Osteocyte (in vitro differentiated cells): ENCODE measurements at regions not wholly inside any gene's neighbourhood (a gene's known extent, or its start where the extent isn't known, plus 50 kb on each side); places are given as distances from the start of the nearest gene placed in this dataset.

Source experiments
- DNase-seq: peaks from one replicate; pipeline ENCODE4 v3.0.0; 2021; ENCODE audit warnings: mixed read lengths; ENCODE audit not compliant: unreplicated experiment; ENCODE audit errors: extremely low spot score
- H3K27ac Mint-ChIP-seq: one replicate; pipeline ENCODE4 v1.8.0; 2021; ENCODE audit warnings: mild to moderate bottlenecking, mixed read lengths; ENCODE audit not compliant: unreplicated experiment
- H3K27me3 Mint-ChIP-seq: one replicate; pipeline ENCODE4 v1.8.0; 2021; ENCODE audit warnings: mixed read lengths; ENCODE audit not compliant: unreplicated experiment
- H3K36me3 Mint-ChIP-seq: one replicate; pipeline ENCODE4 v1.8.0; 2021; ENCODE audit warnings: mixed read lengths; ENCODE audit not compliant: unreplicated experiment
- H3K4me1 Mint-ChIP-seq: one replicate; pipeline ENCODE4 v1.8.0; 2021; ENCODE audit warnings: mixed read lengths; ENCODE audit not compliant: unreplicated experiment
- H3K4me3 Mint-ChIP-seq: one replicate; pipeline ENCODE4 v1.8.0; 2021; ENCODE audit warnings: mild to moderate bottlenecking, moderate library complexity, mixed read lengths; ENCODE audit not compliant: unreplicated experiment
- H3K9me3 Mint-ChIP-seq: one replicate; pipeline ENCODE4 v1.8.0; 2021; ENCODE audit warnings: mixed read lengths; ENCODE audit not compliant: unreplicated experiment
- CTCF ChIP-seq: fragments of 200-600 bp; sonication (generic); IDR thresholded peaks from 2 replicates; pipeline ENCODE4 v1.5.0; 2021; ENCODE audit warnings: antibody characterized with exemption, mild to moderate bottlenecking, moderate library complexity

- peak; percentile 84 for TF ChIP-seq CTCF
- Mint-ChIP-seq H3K27ac (no peak overlapping the region), H3K4me3 (no peak overlapping the region), H3K4me1 (peaks cover 17% of the 10 kb centered on the region), H3K9me3 (no peaks in the 10 kb centered on the region), H3K36me3 (no peaks in the 10 kb centered on the region), H3K27me3 (no peaks in the 10 kb centered on the region)
- peak; percentile 90 for DNase-seq
Measured at GRCh38 chr1:43073490-43074230, 98.4 kb downstream of the EBNA1BP2 start.

GRCh38 chr1:43072314-43072713 lies 99.8 kb downstream of the EBNA1BP2 start:
- H3K4me1 Mint-ChIP-seq: peaks cover 19% of the 10 kb centered on the region
- H3K27ac Mint-ChIP-seq: no peak overlapping the region
- no peak for TF ChIP-seq CTCF
- DNase-seq: no peak
- no peak overlapping the region for H3K4me3 Mint-ChIP-seq
- H3K9me3 Mint-ChIP-seq: no peaks in the 10 kb centered on the region
- no peaks in the 10 kb centered on the region for H3K36me3 Mint-ChIP-seq
- H3K27me3 Mint-ChIP-seq: no peaks in the 10 kb centered on the region

GRCh38 chr1:43071241-43071640 lies 100.8 kb downstream of the EBNA1BP2 start:
- no peaks in the 10 kb centered on the region for H3K27me3 Mint-ChIP-seq
- TF ChIP-seq CTCF: no peak
- no peak overlapping the region for H3K4me3 Mint-ChIP-seq
- no peak overlapping the region for H3K27ac Mint-ChIP-seq
- DNase-seq: no peak
- no peaks in the 10 kb centered on the region for H3K9me3 Mint-ChIP-seq
- no peaks in the 10 kb centered on the region for H3K36me3 Mint-ChIP-seq
- peaks cover 19% of the 10 kb centered on the region for H3K4me1 Mint-ChIP-seq

DNA sequence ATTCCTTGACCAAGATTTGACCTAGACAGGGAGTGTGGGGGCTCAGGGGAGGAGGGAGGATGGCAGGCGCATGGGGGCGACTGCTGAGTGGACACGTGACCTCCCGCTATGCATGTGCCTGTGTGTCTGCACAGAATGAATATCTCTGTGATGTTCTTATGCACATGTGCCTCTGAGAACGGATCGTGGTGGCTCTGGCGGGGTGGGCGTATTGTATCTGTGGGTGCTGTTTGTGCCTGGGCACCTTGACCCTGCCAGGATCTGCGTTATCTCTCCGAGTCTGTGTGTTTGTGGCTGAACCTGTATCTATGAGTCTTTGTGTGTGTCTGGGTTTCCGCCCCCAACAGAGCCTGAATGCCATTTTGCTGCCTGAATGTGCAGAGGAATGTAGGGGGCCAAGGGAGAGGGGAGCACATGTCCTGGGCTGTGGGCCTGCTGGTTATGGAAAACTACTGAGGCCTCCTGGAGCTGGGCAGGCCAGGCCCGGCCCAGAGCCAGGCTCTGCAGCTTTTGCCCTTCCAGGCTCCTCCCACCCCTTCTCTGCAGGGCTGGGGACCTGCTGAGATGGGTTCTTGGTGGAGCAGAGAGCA lies 102.5 kb downstream of the EBNA1BP2 start:
- peaks cover 19% of the 10 kb centered on the region for H3K4me1 Mint-ChIP-seq
- H3K9me3 Mint-ChIP-seq: no peaks in the 10 kb centered on the region
- H3K36me3 Mint-ChIP-seq: no peaks in the 10 kb centered on the region
- H3K27ac Mint-ChIP-seq: peak overlapping the region; percentile 74
- DNase-seq: no peak
- no peaks in the 10 kb centered on the region for H3K27me3 Mint-ChIP-seq
- no peak overlapping the region for H3K4me3 Mint-ChIP-seq
- TF ChIP-seq CTCF: no peak

DNA sequence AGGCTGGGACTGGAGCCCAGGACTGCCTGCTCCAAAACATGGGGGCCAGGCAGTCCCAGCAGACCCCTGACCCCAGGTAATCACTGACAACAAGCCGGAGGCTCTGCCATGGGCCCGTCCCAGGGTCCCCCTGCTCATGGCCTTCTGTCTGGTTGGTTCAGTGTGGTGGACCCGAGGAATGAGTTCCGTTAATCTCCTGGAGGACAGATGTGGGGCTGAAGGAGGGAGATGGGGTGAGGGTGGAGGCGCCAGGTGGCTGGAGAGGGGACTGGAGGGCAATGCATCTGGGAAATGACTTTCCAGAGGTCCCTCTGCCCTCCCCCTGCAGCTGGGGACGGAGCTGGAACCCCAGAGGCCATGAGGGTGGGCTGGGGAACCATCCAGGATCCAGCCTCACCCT lies 103.2 kb downstream of the EBNA1BP2 start:
- H3K4me1 Mint-ChIP-seq: peaks cover 19% of the 10 kb centered on the region
- no peak for TF ChIP-seq CTCF
- no peak for DNase-seq
- no peak overlapping the region for H3K27ac Mint-ChIP-seq
- H3K9me3 Mint-ChIP-seq: no peaks in the 10 kb centered on the region
- no peaks in the 10 kb centered on the region for H3K36me3 Mint-ChIP-seq
- H3K27me3 Mint-ChIP-seq: no peaks in the 10 kb centered on the region
- no peak overlapping the region for H3K4me3 Mint-ChIP-seq
